ENCODE measurements at regions not wholly inside any gene's neighbourhood (a gene's known extent, or its start where the extent isn't known, plus 50 kb on each side); places are given as distances from the start of the nearest gene placed in this dataset.

GRCh38 chr4:38466401-38466800 lies 197.6 kb upstream of the KLF3 start:
- no peak for TF ChIP-seq CTCF (conservative IDR thresholded peaks at IDR 0.05 in 1 of 2, IDR thresholded peaks at IDR 0.05 in 1 of 2; ENCODE audit: extremely low read depth in 1 of 2, insufficient read depth in 1 of 2, low read depth in 1 of 2, low read length in 2 of 2)
- TF ChIP-seq EZH2 (IDR thresholded peaks at IDR 0.05; ENCODE audit: borderline replicate concordance, low read length): no peak
